CD4-positive, alpha-beta T cell treated with Interleukin-15 for 4 hours (primary cell): ENCODE measurements at regions not wholly inside any gene's neighbourhood (a gene's known extent, or its start where the extent isn't known, plus 50 kb on each side); places are given as distances from the start of the nearest gene placed in this dataset.

Experiments used
- DNase-seq: peaks from one replicate; pipeline ENCODE4 v3.0.0-alpha.2; 2020; ENCODE audit warnings: low spot score

GRCh38 chr1:5423109-5423508 is 569.1 kb downstream of the NPHP4 start:
- peak; percentile 31 for DNase-seq

GRCh38 chr1:5419501-5419900 is 572.7 kb downstream of the NPHP4 start:
- no peak for DNase-seq

GRCh38 chr1:5416518-5416917 is 575.7 kb downstream of the NPHP4 start:
- no peak for DNase-seq

- no peak for DNase-seq
Observed at GRCh38 chr1:5415606-5416005, 576.6 kb downstream of the NPHP4 start.

GRCh38 chr1:5410652-5411051 is 581.6 kb downstream of the NPHP4 start:
- no peak for DNase-seq

GRCh38 chr1:5408401-5408800 is 583.8 kb downstream of the NPHP4 start:
- DNase-seq = no peak

GRCh38 chr1:5405263-5405662 is 587.0 kb downstream of the NPHP4 start:
- DNase-seq = no peak

- DNase-seq = no peak
Observed at GRCh38 chr1:5404412-5405203, 587.6 kb downstream of the NPHP4 start.

GRCh38 chr1:5403935-5404334 is 588.3 kb downstream of the NPHP4 start:
- no peak for DNase-seq

- DNase-seq = no peak
Observed at GRCh38 chr1:5402618-5403017, 589.6 kb downstream of the NPHP4 start.

GRCh38 chr1:5399771-5400170 is 592.5 kb downstream of the NPHP4 start:
- no peak for DNase-seq

- no peak for DNase-seq
Observed at GRCh38 chr1:5396593-5396992, 595.6 kb downstream of the NPHP4 start.

- no peak for DNase-seq
Observed at GRCh38 chr1:5394111-5394510, 598.1 kb downstream of the NPHP4 start.

GRCh38 chr1:5393603-5394002 is 598.6 kb downstream of the NPHP4 start:
- DNase-seq = no peak

- no peak for DNase-seq
Observed at GRCh38 chr1:5393146-5393545, 599.1 kb downstream of the NPHP4 start.

- DNase-seq = no peak
Observed at GRCh38 chr1:5391725-5392124, 600.5 kb downstream of the NPHP4 start.

- DNase-seq = peak; percentile 18
Observed at GRCh38 chr1:5390504-5390903, 601.7 kb downstream of the NPHP4 start.

- DNase-seq = peak; percentile 79
Observed at GRCh38 chr1:5389101-5389885, 602.9 kb downstream of the NPHP4 start.

- DNase-seq = peak; percentile 17
Observed at GRCh38 chr1:5388622-5389021, 603.6 kb downstream of the NPHP4 start.

GRCh38 chr1:5386371-5386770 is 605.9 kb downstream of the NPHP4 start:
- no peak for DNase-seq

- DNase-seq = no peak
Observed at GRCh38 chr1:5385956-5386355, 606.3 kb downstream of the NPHP4 start.

- DNase-seq = no peak
Observed at GRCh38 chr1:5385096-5385799, 607.0 kb downstream of the NPHP4 start.

- no peak for DNase-seq
Observed at GRCh38 chr1:5381491-5381890, 610.7 kb downstream of the NPHP4 start.
